AG04449 (cell line): ENCODE measurements at regions not wholly inside any gene's neighbourhood (a gene's known extent, or its start where the extent isn't known, plus 50 kb on each side); places are given as distances from the start of the nearest gene placed in this dataset.

ENCODE experiments used
- CTCF ChIA-PET: fragments of 350-600 bp; formaldehyde crosslinking; extraction: SDS; loops from one replicate; lab custom pipeline; 2021; ENCODE audit warnings: antibody characterized with exemption; lab: Yijun Ruan, JAX
- POLR2A ChIA-PET: fragments of 400-600, 350-600 bp; formaldehyde crosslinking; extraction: SDS; loops from one replicate; lab custom pipeline; 2020; ENCODE audit warnings: antibody characterized with exemption, inconsistent platforms; lab: Yijun Ruan, JAX
- DNase-seq: peaks from one replicate; pipeline ENCODE4 v3.0.0-alpha.2; 2010; ENCODE audit warnings: low read depth, low spot score
- H3K4me3 ChIP-seq: 2 replicates; pipeline ENCODE4 v1.5.1; 2011; ENCODE audit warnings: low read depth, mild to moderate bottlenecking, control low read depth, low read length
- TF ChIP-seq, protein P1 (sequence below): IDR thresholded peaks from one replicate; pipeline ENCODE4 v1.5.1; 2011; ENCODE audit warnings: mild to moderate bottlenecking, moderate library complexity, low read length, control low read depth, inconsistent platforms; ENCODE audit not compliant: insufficient read depth; ENCODE audit errors: missing control alignments

DNA sequence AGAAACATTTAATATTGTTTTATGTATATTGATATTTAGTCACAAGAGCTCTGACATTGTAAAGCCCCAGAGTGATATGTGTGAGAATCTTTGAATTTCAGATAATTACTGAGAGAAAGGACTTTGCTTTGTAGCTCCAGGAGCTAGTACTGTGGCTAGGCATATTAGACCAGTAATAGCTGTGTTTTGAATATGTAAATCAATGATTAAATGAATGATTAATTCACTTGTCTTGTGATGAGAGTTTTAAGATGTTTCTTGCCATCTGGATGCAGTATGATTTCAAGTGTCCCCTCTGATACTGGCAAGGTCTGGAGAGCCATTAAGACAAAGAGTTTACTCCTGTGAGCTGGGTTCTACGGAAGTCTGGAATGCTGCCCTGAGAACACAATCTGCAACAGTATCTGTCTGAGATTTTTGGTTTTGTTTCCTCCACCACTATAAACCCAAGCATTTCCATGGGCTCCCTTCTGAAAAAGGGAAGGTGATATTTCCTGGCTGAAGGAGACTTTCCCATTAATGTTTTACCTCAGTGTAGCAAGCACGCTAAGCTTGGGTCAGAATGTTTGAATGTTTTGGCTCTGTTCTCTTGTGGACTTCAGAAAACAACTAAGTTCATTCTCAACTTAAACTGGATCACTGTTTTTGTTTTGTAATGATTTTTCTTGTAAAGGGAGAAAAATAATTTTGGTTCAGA is 61.3 kb upstream of the BICC1 start:
- CTCF ChIA-PET = no interaction called here
- TF ChIP-seq, protein P1, sequence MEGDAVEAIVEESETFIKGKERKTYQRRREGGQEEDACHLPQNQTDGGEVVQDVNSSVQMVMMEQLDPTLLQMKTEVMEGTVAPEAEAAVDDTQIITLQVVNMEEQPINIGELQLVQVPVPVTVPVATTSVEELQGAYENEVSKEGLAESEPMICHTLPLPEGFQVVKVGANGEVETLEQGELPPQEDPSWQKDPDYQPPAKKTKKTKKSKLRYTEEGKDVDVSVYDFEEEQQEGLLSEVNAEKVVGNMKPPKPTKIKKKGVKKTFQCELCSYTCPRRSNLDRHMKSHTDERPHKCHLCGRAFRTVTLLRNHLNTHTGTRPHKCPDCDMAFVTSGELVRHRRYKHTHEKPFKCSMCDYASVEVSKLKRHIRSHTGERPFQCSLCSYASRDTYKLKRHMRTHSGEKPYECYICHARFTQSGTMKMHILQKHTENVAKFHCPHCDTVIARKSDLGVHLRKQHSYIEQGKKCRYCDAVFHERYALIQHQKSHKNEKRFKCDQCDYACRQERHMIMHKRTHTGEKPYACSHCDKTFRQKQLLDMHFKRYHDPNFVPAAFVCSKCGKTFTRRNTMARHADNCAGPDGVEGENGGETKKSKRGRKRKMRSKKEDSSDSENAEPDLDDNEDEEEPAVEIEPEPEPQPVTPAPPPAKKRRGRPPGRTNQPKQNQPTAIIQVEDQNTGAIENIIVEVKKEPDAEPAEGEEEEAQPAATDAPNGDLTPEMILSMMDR = no peak
- no peak for DNase-seq
- H3K4me3 ChIP-seq = no peak overlapping the region
- POLR2A ChIA-PET = interaction anchor here (1.1 kb wide), 1 partner anchor 25 kb away, joined by 3 read pairs; no protein-coding TSS in a partner anchor

DNA sequence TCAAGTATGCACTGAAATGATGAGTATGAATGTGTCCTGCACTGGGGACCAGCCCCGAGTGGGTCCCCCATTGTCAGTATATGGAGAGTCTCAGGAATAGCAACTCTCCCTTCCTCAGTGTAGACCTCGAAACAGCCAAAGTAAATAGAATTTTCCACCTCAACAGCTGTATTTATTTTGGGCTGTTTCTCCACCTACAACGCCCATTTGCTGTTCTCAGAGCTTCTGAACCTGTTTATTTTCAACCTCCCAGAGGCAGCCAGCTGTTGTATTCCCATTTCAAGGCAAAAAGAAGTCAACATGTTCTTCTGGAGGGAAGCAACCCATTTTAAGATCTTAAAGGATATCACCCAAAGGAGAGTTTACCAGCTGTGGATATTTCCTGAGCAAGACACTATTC is 59.6 kb upstream of the BICC1 start:
- TF ChIP-seq, protein P1 = no peak
- no peak for DNase-seq
- H3K4me3 ChIP-seq = no peak overlapping the region
- ChIA-PET POLR2A (no interaction called here), CTCF (no interaction called here)

DNA sequence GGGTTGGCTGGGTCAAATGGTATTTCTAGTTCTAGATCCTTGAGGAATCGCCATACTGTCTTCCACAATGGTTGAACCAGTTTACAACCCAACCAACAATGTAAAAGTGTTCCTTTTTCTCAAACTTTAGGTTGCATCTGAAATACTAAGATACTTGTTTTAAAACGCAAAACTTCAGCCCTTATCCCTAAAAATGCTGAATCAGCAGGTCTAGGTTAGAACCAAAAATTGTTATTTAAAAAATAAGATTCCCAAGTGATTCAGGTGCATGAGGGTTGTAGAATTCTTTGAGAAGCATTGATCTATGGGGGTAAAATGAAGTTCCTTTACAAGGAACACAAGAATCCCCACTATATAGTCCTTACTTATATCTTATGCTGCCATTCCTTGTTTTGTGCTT is 56.5 kb upstream of the BICC1 start:
- ChIA-PET POLR2A (no interaction called here), CTCF (no interaction called here)
- DNase-seq = no peak
- TF ChIP-seq, protein P1 = no peak
- no peak overlapping the region for H3K4me3 ChIP-seq

DNA sequence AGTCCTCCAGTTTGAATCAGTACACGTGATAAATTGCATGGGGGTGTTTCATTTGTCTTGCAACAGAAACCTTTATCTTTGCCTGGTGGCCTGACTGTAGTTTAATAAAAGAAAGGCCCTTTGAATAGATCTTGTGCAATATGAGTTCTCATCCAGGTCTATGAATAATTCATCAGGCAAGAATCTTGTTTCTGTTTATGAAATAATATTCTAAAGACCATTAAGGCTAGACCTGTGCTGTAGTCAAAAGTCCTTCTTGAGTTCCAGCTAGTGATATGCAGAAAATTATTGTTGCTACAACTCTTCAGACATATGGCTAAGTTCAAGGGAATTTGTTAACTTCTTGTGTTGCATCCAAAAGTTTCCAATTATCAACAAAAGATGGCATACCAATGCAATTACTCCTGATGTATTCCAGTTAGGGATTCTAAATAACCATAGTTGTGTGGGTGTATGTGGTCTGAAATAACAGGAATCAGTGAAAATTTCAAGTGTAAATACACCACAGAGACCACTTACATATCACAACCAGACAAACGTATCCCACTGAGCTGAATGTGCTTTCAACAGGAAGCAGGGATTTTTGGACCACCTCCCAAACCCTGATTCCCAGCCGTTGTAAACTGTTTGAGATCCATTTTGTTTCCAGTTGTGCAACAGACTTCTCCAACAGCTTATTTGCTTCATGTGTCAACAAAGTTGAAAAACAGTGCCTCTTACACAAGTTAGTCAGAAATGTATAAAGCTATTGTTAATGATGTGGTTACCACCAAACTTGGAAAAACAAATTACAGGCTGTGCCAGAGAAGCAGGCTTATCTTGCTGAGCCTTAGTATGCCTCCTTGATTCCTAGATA is 54.7 kb upstream of the BICC1 start:
- ChIA-PET CTCF (interaction anchor here (1.1 to 1.3 kb wide), 5 partner anchors 10 to 183 kb away, joined by 3 to 4 read pairs (median 3); no protein-coding TSS in a partner anchor), POLR2A (interaction anchor here (0.9 to 1.9 kb wide), 4 partner anchors 10 to 54 kb away, joined by 3 to 7 read pairs (median 4); partner anchors contain the start of gene BICC1)
- DNase-seq = peak; percentile 97
- H3K4me3 ChIP-seq = no peak overlapping the region
- TF ChIP-seq, protein P1 = no peak

DNA sequence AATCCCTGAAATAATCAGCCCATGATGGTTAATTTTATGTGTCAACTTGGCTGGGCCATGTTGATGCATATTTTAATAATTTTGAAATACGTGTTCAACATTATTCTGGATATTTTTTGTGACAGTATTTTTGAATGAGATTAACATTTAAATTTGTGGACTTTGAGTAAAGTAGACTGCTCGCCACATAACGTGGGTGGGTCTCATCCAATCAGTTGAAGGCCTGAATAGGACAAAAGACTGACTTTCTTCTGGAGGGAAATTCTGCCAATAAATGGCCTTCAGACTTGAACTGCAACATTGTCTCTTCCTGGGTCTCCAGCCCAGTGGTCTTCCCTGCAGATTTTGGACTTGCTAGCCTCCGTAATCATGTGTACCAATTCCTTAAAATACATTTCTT is 53.6 kb upstream of the BICC1 start:
- CTCF ChIA-PET = interaction anchor here (1.2 to 1.3 kb wide), 3 partner anchors 8 to 182 kb away, joined by 3 to 4 read pairs (median 3); no protein-coding TSS in a partner anchor
- POLR2A ChIA-PET = interaction anchor here (0.9 to 1.9 kb wide), 4 partner anchors 11 to 53 kb away, joined by 3 to 7 read pairs (median 4); partner anchors contain the start of gene BICC1
- no peak overlapping the region for H3K4me3 ChIP-seq
- TF ChIP-seq, protein P1 = no peak
- no peak for DNase-seq

DNA sequence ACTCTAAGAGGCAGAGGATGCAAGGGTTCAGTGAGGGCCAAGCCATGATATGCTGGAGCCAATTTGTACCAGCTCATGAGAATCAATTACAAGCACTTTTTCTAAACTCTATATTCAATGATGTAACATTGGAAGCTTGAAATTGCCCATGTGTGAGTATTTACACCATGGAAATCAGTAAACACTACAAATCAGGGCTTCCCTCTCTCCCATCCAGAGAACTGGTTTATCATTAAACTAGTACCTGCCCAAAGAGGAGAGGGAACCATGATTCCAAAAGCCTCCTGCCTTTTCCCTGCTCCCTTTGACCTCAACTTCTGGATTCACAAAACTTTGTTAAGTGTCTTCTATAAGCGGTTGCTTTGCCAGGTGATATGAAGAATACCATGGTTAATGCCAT is 52.5 kb upstream of the BICC1 start:
- ChIA-PET CTCF (no interaction called here), POLR2A (no interaction called here)
- DNase-seq = no peak
- TF ChIP-seq, protein P1 = no peak
- no peak overlapping the region for H3K4me3 ChIP-seq
